Lower leg skin (tissue), 4 donors: ENCODE measurements at regions not wholly inside any gene's neighbourhood (a gene's known extent, or its start where the extent isn't known, plus 50 kb on each side); places are given as distances from the start of the nearest gene placed in this dataset.

Experiments used
- DNase-seq, 2 donors: peaks; one replicate each; pipeline ENCODE4 v3.0.0-alpha.2; 2019; ENCODE audit warnings: low spot score in 2 of 2
- H3K4me3 ChIP-seq: fragments of 200-600 bp; sonication (generic); 2 replicates; pipeline ENCODE4 v1.5.1; 2017; ENCODE audit warnings: mild to moderate bottlenecking, low read depth; ENCODE audit not compliant: poor library complexity, severe bottlenecking
- POLR2A ChIP-seq, 2 donors: fragments of 450-650 bp; IDR thresholded peaks; one replicate each; pipeline ENCODE4 v1.6.1; 2016 to 2017; ENCODE audit warnings: antibody characterized with exemption in 2 of 2, mild to moderate bottlenecking in 1 of 2, moderate library complexity in 1 of 2
- WGBS, 2 donors: methylation state at CpG; one replicate each; pipeline ENCODE4 v1.1.5; 2018; 5-methylcytosine and 5-hydroxymethylcytosine counted together
- intact Hi-C: fragments of 100-400 bp; cut with DNase I; formaldehyde crosslinking; loops from one replicate; pipeline ENCODE4 v1.15.0; 2023; ENCODE audit warnings: low total_unique reads
- TF ChIP-seq, protein P1 (sequence below), 3 donors: fragments of 450-650 bp; IDR thresholded peaks; one replicate each; pipeline ENCODE4 v1.5.1; 2016; ENCODE audit warnings: antibody characterized with exemption in 3 of 3, mild to moderate bottlenecking in 3 of 3, moderate library complexity in 2 of 3

DNA sequence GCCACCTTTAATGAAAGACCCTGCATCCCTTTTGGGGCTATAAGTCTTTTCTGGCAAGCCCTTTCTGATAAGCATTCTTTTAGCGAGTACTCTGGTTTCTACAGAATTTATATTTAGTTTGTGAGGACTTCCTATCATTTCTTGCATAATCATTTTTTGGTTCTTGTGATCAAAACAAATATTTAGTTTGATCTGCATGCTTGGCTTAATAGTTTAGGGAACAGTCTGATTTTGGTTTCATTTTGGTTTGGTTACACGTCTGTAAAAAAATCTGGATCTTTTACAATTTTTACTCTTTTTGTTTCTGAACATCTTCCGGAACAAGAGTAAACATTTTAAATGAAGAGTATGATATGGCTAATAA lies 1074.4 kb downstream of the CDH9 start:
- 80 to 84% methylated on average over 3 of the region's 3 CpGs for WGBS, 2 donors
- DNase-seq, result no peak
- intact Hi-C loops, result no loop called here
- no peak overlapping the region for H3K4me3 ChIP-seq
- no peak for TF ChIP-seq POLR2A (IDR thresholded peaks at IDR 0.05)
- TF ChIP-seq, protein P1, sequence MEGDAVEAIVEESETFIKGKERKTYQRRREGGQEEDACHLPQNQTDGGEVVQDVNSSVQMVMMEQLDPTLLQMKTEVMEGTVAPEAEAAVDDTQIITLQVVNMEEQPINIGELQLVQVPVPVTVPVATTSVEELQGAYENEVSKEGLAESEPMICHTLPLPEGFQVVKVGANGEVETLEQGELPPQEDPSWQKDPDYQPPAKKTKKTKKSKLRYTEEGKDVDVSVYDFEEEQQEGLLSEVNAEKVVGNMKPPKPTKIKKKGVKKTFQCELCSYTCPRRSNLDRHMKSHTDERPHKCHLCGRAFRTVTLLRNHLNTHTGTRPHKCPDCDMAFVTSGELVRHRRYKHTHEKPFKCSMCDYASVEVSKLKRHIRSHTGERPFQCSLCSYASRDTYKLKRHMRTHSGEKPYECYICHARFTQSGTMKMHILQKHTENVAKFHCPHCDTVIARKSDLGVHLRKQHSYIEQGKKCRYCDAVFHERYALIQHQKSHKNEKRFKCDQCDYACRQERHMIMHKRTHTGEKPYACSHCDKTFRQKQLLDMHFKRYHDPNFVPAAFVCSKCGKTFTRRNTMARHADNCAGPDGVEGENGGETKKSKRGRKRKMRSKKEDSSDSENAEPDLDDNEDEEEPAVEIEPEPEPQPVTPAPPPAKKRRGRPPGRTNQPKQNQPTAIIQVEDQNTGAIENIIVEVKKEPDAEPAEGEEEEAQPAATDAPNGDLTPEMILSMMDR (IDR thresholded peaks at IDR 0.05), result no peak

- intact Hi-C loops, result no loop called here
- no peak for DNase-seq
- 74 to 75% methylated on average over 5 of the region's 5 CpGs for WGBS, 2 donors
- no peak overlapping the region for H3K4me3 ChIP-seq
- TF ChIP-seq POLR2A (IDR thresholded peaks at IDR 0.05), result no peak
- TF ChIP-seq, protein P1 (IDR thresholded peaks at IDR 0.05), result no peak
Observed at GRCh38 chr5:25963251-25964008, 1075.0 kb downstream of the CDH9 start.

DNA sequence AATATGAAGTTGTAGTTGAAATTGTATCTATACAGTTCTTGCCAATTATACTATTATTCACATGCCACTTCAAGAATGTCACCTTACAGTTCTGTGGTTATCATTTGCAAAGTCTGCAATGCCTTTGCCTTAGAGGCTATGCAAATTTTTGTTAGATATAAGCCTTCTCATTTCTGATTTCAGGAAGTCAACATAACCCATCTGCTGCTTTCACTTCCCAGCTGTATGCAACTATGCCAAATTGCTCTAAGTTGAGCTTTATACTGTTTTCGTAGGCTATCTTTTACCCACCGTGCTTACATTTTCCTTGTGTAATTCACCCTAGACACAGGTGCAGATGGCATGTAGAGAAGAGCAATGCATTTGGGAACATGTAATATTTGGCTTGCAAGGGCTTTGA lies 1083.0 kb downstream of the CDH9 start:
- 73 to 79% methylated on average over 2 of the region's 2 CpGs for WGBS, 2 donors
- H3K4me3 ChIP-seq, result no peak overlapping the region
- intact Hi-C loops, result no loop called here
- no peak for DNase-seq
- TF ChIP-seq, protein P1 (IDR thresholded peaks at IDR 0.05), result no peak
- TF ChIP-seq POLR2A (IDR thresholded peaks at IDR 0.05), result no peak

GRCh38 chr5:25950681-25951080 lies 1087.7 kb downstream of the CDH9 start:
- TF ChIP-seq, protein P1 (IDR thresholded peaks at IDR 0.05), result no peak
- TF ChIP-seq POLR2A (IDR thresholded peaks at IDR 0.05), result no peak
- no peak overlapping the region for H3K4me3 ChIP-seq
- 79 to 89% methylated on average over 4 of the region's 4 CpGs for WGBS, 2 donors
- no peak for DNase-seq
- intact Hi-C loops, result no loop called here

DNA sequence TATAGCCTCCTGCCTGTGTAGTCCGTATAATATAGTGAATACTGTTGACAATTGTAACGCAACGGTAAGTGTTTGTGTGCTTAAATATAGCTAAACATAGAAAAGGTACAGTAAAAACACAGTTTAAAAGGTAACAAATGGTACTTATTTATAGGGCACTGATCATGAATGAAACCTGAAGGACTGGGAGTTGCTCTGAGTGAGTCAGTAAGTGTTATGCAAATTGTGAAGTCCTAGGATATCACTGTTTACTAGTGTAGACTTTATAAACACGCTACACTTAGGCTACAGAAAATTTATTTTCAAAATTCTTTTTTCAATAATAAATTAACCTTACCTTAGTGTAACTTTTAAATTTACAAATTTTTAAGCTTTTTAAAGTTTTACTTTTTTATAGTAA lies 1090.1 kb downstream of the CDH9 start:
- intact Hi-C loops, result no loop called here
- no peak for DNase-seq
- TF ChIP-seq, protein P1 (IDR thresholded peaks at IDR 0.05), result no peak
- no peak for TF ChIP-seq POLR2A (IDR thresholded peaks at IDR 0.05)
- WGBS, 2 donors, result 93 to 95% methylated on average over 4 of the region's 4 CpGs
- H3K4me3 ChIP-seq, result no peak overlapping the region

DNA sequence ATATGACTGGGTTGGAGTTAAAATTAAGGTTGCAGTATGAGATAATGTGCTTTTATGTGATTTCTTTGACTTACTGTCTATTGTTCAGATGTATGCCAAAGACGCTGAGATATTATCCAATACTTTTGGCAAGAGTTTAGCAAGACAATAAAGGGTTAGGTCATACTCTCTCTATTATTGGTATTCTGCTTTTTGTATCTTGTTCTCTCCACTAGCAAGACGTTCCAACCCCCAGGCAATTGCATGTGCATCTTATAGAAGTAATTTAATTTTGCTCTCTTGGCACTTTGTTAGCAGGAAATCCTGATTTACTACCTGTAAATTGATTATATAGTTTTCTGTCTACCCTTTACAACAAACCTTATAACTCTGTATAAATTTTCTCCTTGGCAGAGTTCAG lies 1093.6 kb downstream of the CDH9 start:
- TF ChIP-seq, protein P1 (IDR thresholded peaks at IDR 0.05), result no peak
- TF ChIP-seq POLR2A (IDR thresholded peaks at IDR 0.05), result no peak
- WGBS, 2 donors, result 24 to 25% methylated on average over 2 of the region's 2 CpGs
- DNase-seq, result no peak
- no peak overlapping the region for H3K4me3 ChIP-seq
- intact Hi-C loops, result loop anchor here (5.0 kb wide), 1 partner anchor 307 kb away; no protein-coding TSS in a partner anchor
